ENCODE measurements at regions not wholly inside any gene's neighbourhood (a gene's known extent, or its start where the extent isn't known, plus 50 kb on each side); places are given as distances from the start of the nearest gene placed in this dataset.

- Mint-ChIP-seq H3K4me3 (no peak overlapping the region), H3K9me3 (ENCODE audit: insufficient read depth) (no peaks in the 10 kb centered on the region), H3K4me1 (no peaks in the 10 kb centered on the region), H3K27me3 (no peaks in the 10 kb centered on the region), H3K27ac (no peak overlapping the region)
- no peak overlapping the region for H3K4me3 ChIP-seq (ENCODE audit: control extremely low read depth in 1 of 5, extremely low read depth in 1 of 5, insufficient read depth in 1 of 5, low read depth in 2 of 5, low read length in 4 of 5)
- no peak overlapping the region for H3K4me2 ChIP-seq (replicated peaks; ENCODE audit: low read depth, low read length, poor library complexity, severe bottlenecking)
- intact Hi-C loops (cut with micrococcal nuclease): no loop called here
- H2AFZ ChIP-seq (ENCODE audit: insufficient read depth, low read depth, low read length, poor library complexity, severe bottlenecking): no peak overlapping the region
- no peak overlapping the region for H3K9ac ChIP-seq (ENCODE audit: low read length)
- H3K4me1 ChIP-seq (ENCODE audit: control insufficient read depth in 2 of 2, insufficient read depth in 2 of 2, low read length in 2 of 2): no peaks in the 10 kb centered on the region
- ChIA-PET POLR2A (no interaction called here), CTCF (no interaction called here)
- no peaks in the 10 kb centered on the region for H3K27me3 ChIP-seq (replicated peaks in 1 of 4; ENCODE audit: control extremely low read depth in 1 of 4, control insufficient read depth in 3 of 4, insufficient read depth in 4 of 4, low read length in 3 of 4)
- no peaks in the 10 kb centered on the region for H3K36me3 ChIP-seq (replicated peaks in 1 of 2; ENCODE audit: control extremely low read depth in 1 of 2, control insufficient read depth in 1 of 2, extremely low read depth in 1 of 2, insufficient read depth in 2 of 2, low read length in 1 of 2)
- H3K27ac ChIP-seq (ENCODE audit: low read length in 2 of 2): no peak overlapping the region
- no peak for TF ChIP-seq EZH2 (IDR thresholded peaks at IDR 0.05; ENCODE audit: borderline replicate concordance, insufficient read depth, low read depth, low read length, poor library complexity, severe bottlenecking)
- TF ChIP-seq CTCF (IDR thresholded peaks at IDR 0.05): no peak
- ATAC-seq (ENCODE audit: low read depth): no peak
- no peaks in the 10 kb centered on the region for H4K20me1 ChIP-seq (ENCODE audit: control insufficient read depth, insufficient read depth, low read length, poor library complexity, severe bottlenecking)
- peaks cover 0 to 5% (median 2%) of the 10 kb centered on the region in 3 donors for H3K9me3 ChIP-seq (ENCODE audit: control extremely low read depth in 1 of 3, control insufficient read depth in 2 of 3, insufficient read depth in 1 of 3, low read length in 2 of 3)
- 82% methylated on average over 6 of the region's 7 CpGs for WGBS (ENCODE audit: insufficient coverage)
- DNase-seq: no peak
- no peaks in the 10 kb centered on the region for H3K79me2 ChIP-seq (ENCODE audit: control insufficient read depth, insufficient read depth, low read length)
Measured at GRCh38 chr4:187432310-187432709, 563.3 kb upstream of the ZFP42 start.

DNA sequence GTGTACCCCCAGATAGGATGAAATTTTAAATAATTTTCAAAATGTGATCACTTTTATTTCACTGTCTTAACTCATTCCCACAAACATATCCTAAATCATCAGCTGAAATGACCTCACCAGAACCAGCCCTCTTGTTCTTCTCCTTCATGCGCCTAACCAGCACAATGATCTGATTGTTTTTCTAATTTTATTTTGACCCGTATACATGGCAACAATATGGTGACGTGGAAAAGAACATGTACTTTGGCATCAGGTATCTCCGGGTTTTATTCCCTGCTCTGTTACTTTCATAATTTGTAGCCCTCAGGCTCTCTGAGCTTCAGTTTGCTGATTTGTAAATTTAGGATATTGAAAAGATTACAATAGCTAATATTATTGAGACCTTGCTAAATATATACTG is 562.4 kb upstream of the ZFP42 start:
- no peak overlapping the region for H3K27ac Mint-ChIP-seq
- CTCF ChIA-PET: no interaction called here

More for the DNA sequence above, 562.4 kb upstream of the ZFP42 start:
- no peaks in the 10 kb centered on the region for H3K9me3 Mint-ChIP-seq (ENCODE audit: insufficient read depth)
- ATAC-seq (ENCODE audit: low read depth) (no peak), DNase-seq (no peak)
- intact Hi-C loops (cut with micrococcal nuclease): no loop called here
- Histone ChIP-seq H3K4me3 (ENCODE audit: control extremely low read depth in 1 of 5, extremely low read depth in 1 of 5, insufficient read depth in 1 of 5, low read depth in 2 of 5, low read length in 4 of 5) (no peak overlapping the region), H3K36me3 (replicated peaks in 1 of 2; ENCODE audit: control extremely low read depth in 1 of 2, control insufficient read depth in 1 of 2, extremely low read depth in 1 of 2, insufficient read depth in 2 of 2, low read length in 1 of 2) (no peaks in the 10 kb centered on the region), H3K27ac (ENCODE audit: low read length in 2 of 2) (no peak overlapping the region), H3K4me2 (replicated peaks; ENCODE audit: low read depth, low read length, poor library complexity, severe bottlenecking) (no peak overlapping the region), H3K9me3 (ENCODE audit: control extremely low read depth in 1 of 3, control insufficient read depth in 2 of 3, insufficient read depth in 1 of 3, low read length in 2 of 3) (peaks cover 2 to 8% (median 3%) of the 10 kb centered on the region in 3 donors), H3K79me2 (ENCODE audit: control insufficient read depth, insufficient read depth, low read length) (no peaks in the 10 kb centered on the region), H3K4me1 (ENCODE audit: control insufficient read depth in 2 of 2, insufficient read depth in 2 of 2, low read length in 2 of 2) (no peaks in the 10 kb centered on the region), H4K20me1 (ENCODE audit: control insufficient read depth, insufficient read depth, low read length, poor library complexity, severe bottlenecking) (no peaks in the 10 kb centered on the region), H3K9ac (ENCODE audit: low read length) (no peak overlapping the region), H3K27me3 (replicated peaks in 1 of 4; ENCODE audit: control extremely low read depth in 1 of 4, control insufficient read depth in 3 of 4, insufficient read depth in 4 of 4, low read length in 3 of 4) (no peaks in the 10 kb centered on the region), H2AFZ (ENCODE audit: insufficient read depth, low read depth, low read length, poor library complexity, severe bottlenecking) (no peak overlapping the region)
- no CpG with 5 or more reads among the region's 4 CpGs for WGBS (ENCODE audit: insufficient coverage)
- H3K4me1 Mint-ChIP-seq: no peaks in the 10 kb centered on the region
- H3K27me3 Mint-ChIP-seq: no peaks in the 10 kb centered on the region
- POLR2A ChIA-PET: no interaction called here
- TF ChIP-seq CTCF (IDR thresholded peaks at IDR 0.05): no peak
- TF ChIP-seq EZH2 (IDR thresholded peaks at IDR 0.05; ENCODE audit: borderline replicate concordance, insufficient read depth, low read depth, low read length, poor library complexity, severe bottlenecking): no peak
- no peak overlapping the region for H3K4me3 Mint-ChIP-seq

All from B cell (primary cell).